Lower leg skin (tissue), 4 donors: ENCODE measurements at regions not wholly inside any gene's neighbourhood (a gene's known extent, or its start where the extent isn't known, plus 50 kb on each side); places are given as distances from the start of the nearest gene placed in this dataset.
"Not testable (repeated sequence)": the region's sequence is repeated elsewhere in the genome, so short reads cannot be mapped to it uniquely, and the experiment has no call there.

Source experiments
- DNase-seq, 2 donors: peaks; one replicate each; pipeline ENCODE4 v3.0.0-alpha.2; 2019; ENCODE audit warnings: low spot score in 2 of 2
- H3K4me3 ChIP-seq: fragments of 200-600 bp; sonication (generic); 2 replicates; pipeline ENCODE4 v1.5.1; 2017; ENCODE audit warnings: mild to moderate bottlenecking, low read depth; ENCODE audit not compliant: poor library complexity, severe bottlenecking
- POLR2A ChIP-seq, 2 donors: fragments of 450-650 bp; IDR thresholded peaks; one replicate each; pipeline ENCODE4 v1.6.1; 2016 to 2017; ENCODE audit warnings: antibody characterized with exemption in 2 of 2, mild to moderate bottlenecking in 1 of 2, moderate library complexity in 1 of 2
- WGBS, 2 donors: methylation state at CpG; one replicate each; pipeline ENCODE4 v1.1.5; 2018; 5-methylcytosine and 5-hydroxymethylcytosine counted together
- intact Hi-C: fragments of 100-400 bp; cut with DNase I; formaldehyde crosslinking; loops from one replicate; pipeline ENCODE4 v1.15.0; 2023; ENCODE audit warnings: low total_unique reads
- TF ChIP-seq, protein P1 (sequence below), 3 donors: fragments of 450-650 bp; IDR thresholded peaks; one replicate each; pipeline ENCODE4 v1.5.1; 2016; ENCODE audit warnings: antibody characterized with exemption in 3 of 3, mild to moderate bottlenecking in 3 of 3, moderate library complexity in 2 of 3

DNA sequence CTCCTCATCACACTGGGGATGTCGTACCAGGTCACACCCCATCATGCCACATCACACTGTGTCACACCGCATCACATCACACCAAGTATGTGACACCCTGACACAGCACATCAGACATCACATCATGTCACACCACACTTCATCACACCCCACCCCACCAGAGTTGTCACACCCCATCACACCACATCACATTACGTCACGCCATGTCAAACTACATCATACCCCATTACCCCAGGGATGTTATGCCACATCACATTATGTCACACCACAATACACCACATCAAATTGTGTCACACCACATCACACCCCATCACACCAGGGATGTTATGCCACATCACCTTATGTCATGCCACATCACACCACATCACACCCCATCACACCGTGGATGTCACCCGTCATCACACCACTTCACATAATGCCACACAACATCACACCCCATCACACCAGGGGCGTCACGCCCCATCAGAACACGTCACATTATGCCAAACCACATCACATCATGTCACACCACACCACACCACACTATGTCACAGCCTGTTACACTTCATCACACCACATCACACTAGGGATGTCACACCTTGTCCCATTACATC is 133.6 kb downstream of the TMEM121 start:
- 88 to 94% methylated on average over 9 of the region's 9 CpGs for WGBS, 2 donors
- no peak overlapping the region for H3K4me3 ChIP-seq
- intact Hi-C loops: no loop called here

DNA sequence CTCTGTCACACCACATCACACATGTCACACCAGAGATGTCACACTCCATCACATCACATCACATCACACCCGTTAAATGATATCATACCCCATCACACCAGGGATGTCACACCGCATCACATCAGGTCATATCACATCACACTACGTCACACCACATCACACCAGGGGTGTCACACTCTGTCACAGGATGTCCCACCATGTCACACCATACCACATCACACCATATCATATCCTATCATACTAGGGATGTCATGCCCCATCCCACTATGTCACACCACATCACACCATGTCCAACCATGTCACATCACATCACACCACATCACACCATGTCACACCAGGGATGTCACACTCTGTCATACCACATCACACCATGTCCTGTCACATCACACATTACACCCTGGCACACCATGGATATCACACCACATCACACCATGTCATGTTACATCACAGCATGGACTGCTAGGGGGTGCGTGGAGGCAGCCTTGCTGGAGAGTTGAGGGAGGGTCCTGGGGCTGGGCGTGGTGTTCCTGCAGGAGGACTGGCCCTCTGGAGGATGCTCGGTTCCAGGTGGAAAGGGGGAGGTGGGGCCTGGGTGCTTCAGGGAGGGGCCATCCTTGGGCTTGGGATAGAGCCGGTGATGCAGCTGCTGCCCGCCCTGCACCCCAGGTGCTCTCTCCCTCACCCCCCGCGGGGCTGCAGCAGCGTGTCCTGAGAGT is 134.6 kb downstream of the TMEM121 start:
- TF ChIP-seq, protein P1, sequence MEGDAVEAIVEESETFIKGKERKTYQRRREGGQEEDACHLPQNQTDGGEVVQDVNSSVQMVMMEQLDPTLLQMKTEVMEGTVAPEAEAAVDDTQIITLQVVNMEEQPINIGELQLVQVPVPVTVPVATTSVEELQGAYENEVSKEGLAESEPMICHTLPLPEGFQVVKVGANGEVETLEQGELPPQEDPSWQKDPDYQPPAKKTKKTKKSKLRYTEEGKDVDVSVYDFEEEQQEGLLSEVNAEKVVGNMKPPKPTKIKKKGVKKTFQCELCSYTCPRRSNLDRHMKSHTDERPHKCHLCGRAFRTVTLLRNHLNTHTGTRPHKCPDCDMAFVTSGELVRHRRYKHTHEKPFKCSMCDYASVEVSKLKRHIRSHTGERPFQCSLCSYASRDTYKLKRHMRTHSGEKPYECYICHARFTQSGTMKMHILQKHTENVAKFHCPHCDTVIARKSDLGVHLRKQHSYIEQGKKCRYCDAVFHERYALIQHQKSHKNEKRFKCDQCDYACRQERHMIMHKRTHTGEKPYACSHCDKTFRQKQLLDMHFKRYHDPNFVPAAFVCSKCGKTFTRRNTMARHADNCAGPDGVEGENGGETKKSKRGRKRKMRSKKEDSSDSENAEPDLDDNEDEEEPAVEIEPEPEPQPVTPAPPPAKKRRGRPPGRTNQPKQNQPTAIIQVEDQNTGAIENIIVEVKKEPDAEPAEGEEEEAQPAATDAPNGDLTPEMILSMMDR (IDR thresholded peaks at IDR 0.05): no peak
- no peak for TF ChIP-seq POLR2A (IDR thresholded peaks at IDR 0.05)
- WGBS, 2 donors: 67 to 83% methylated on average over 7 to 11 of the region's 11 CpGs
- intact Hi-C loops: no loop called here
- no peak overlapping the region for H3K4me3 ChIP-seq
- DNase-seq: no peak

More for the DNA sequence above, 133.6 kb downstream of the TMEM121 start:
- DNase-seq: no peak
- TF ChIP-seq, protein P1 (IDR thresholded peaks at IDR 0.05): no peak
- no peak for TF ChIP-seq POLR2A (IDR thresholded peaks at IDR 0.05)

DNA sequence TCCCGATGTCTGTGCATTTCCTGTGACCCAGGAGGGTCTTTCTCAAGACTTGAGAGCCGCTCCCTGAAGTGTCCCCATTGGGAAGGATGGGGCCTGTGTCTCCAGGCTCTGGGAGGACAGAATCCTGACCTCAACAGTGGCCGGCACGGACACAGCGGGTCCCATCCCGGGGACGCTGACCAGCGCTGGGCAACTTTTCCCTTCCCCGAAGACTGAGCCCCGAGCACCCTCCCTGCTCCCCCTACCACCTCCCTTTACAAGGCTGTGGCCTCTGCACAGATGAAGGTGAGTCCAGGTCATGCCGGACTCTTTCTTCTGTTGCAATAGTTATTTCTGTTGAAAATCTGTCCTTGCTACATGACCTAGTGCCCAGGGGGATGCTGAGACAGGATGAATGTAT is 135.7 kb downstream of the TMEM121 start:
- 79 to 90% methylated on average over 11 of the region's 11 CpGs for WGBS, 2 donors
- intact Hi-C loops, DNase-seq, H3K4me3 ChIP-seq: not testable (repeated sequence)

DNA sequence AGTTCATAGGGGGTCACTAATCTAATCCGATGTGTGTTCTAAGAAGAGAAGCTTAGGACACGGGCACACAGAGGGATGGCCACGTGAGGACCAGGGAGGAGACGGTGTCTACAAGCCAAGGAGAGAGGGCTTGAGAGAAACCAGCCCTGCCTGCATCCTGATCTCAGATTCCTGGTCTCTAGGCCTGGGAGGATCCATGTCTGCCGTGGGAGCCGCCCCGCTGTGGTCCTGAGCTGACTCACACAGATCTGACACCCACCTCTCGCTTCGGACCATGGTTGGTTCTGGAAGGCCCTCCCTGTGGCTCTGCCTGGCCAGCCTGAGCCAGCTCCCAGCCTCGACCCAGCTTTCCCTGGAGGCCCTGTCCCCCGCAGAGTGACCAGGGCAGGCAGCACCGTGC is 136.2 kb downstream of the TMEM121 start:
- WGBS, 2 donors: 80 to 83% methylated on average over 6 to 9 of the region's 12 CpGs
- DNase-seq: not testable (repeated sequence)

DNA sequence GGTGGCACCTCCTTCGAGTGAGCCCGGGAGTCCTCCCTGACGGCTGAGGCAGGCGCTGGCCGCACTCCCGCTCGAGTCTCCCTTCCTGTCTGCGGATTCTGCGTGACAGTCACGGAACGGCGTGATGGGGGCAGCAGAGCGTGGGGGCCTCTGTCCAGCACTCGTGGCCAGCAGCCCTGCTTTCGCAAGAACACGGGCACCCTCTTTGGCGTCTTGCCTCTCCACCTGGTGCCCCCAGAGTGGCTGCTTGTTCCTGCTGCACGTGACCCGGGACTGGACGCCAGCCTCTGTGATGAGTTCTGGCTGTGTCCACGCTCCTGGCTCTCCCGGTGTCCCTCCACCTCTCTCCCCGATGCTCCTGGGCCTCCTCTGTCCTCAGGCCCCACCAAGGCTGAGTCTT is 136.9 kb downstream of the TMEM121 start:
- 67 to 69% methylated on average over 14 to 17 of the region's 23 CpGs for WGBS, 2 donors
- H3K4me3 ChIP-seq, intact Hi-C loops, DNase-seq: not testable (repeated sequence)

More for the DNA sequence above, 136.2 kb downstream of the TMEM121 start:
- H3K4me3 ChIP-seq, intact Hi-C loops: not testable (repeated sequence)

DNA sequence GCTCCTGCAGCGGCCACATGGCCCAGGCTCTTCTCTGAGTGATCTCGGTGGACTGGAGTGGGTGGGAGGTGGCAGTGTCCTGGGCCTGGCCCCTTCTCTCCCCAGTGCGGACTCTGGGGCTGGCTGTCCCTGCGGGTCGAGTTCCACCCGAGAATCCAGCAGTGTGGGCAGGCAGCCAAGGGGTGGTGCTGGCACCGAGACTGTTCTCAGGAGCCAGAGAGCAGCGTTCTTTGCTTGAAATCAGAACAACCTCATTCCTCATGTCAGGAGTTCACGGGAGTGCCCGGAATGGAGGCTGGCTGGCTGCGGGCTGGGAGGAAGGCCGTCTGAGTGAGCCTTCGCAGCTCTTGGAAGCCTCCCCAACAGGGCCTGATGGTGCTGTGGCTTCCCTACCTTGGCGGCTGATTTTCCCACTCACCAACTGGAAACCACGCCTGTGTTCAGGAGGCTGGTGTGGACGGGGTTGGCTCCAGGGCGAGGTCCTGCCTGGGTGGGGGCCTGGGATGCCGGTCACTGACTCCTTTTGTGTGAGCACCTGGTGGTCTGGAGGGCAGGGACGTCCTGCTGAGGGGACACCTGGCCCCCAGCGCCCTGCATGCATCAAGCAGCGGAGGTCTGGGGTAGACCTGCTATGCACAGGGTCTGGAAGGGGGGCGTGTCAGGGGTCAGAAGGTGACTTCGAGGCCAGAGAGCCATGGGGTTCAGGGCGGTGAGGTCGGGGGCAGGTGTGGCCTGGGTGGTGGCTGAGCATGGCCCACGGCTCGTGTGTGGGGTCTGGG is 137.6 kb downstream of the TMEM121 start:
- peak in 1 of 2 donors; percentile 74 for DNase-seq
- intact Hi-C loops, H3K4me3 ChIP-seq: not testable (repeated sequence)
- WGBS, 2 donors: 58 to 70% methylated on average over 15 to 16 of the region's 27 CpGs

DNA sequence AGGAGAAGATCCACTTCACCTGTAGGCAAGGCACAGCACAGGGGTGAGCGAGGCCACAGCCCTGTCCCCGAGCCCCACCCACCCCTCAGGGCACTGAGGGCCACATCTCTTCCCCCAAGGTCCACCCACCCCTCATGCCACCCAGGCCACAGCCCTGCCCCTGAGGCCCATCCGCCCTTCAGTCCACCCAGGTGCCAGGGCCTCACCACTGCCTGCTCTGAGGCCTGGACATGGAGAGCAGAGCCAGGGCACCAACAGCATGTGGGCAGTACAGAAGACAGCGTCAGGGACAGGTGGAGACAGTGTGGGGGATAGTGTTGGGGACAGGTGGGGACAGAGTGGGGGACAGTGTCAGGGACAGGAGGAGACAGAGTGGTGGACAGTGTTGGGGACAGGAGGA is 138.3 kb downstream of the TMEM121 start:
- no peak for TF ChIP-seq POLR2A (IDR thresholded peaks at IDR 0.05)
- TF ChIP-seq, protein P1 (IDR thresholded peaks at IDR 0.05): no peak
- DNase-seq: peak in 1 of 2 donors; percentile 40
- no peak overlapping the region for H3K4me3 ChIP-seq
- WGBS, 2 donors: 69 to 83% methylated on average over 2 to 4 of the region's 4 CpGs
- intact Hi-C loops: no loop called here
